LNCaP clone FGC (cell line): ENCODE measurements at regions not wholly inside any gene's neighbourhood (a gene's known extent, or its start where the extent isn't known, plus 50 kb on each side); places are given as distances from the start of the nearest gene placed in this dataset.

ENCODE experiments used
- DNase-seq: peaks from one replicate; pipeline ENCODE4 v3.0.0-alpha.2; 2011; ENCODE audit warnings: low read depth
- H3K4me3 ChIP-seq: 2 replicates; pipeline ENCODE4 v1.5.1; 2011; ENCODE audit warnings: mild to moderate bottlenecking, low read depth, low read length, control low read depth
- TF ChIP-seq, protein P1 (sequence below): IDR thresholded peaks from 2 replicates; pipeline ENCODE4 v1.5.1; 2012; ENCODE audit warnings: mild to moderate bottlenecking; ENCODE audit not compliant: control insufficient read depth, insufficient read depth; ENCODE audit errors: extremely low read depth

DNA sequence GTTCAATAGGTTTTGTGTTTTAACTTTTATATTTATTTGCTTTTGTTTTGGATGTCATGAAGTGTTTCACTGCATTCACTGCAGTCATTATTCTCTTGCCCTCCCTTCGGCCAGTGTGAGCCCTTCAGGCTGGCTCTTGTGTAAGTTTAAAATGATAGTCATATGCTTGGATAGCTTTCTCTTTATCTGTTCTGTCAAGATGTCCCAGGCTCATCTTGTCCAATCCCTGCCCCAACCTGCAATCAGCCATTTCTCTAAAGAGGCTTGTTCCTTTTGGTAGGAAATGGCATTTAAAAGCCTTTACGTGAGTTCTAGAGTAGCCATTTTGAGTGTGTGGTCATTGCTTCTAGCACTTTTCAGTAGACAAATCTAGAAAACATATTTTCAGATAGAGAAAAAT is 238.0 kb upstream of the SLC39A10 start:
- no peak overlapping the region for H3K4me3 ChIP-seq
- TF ChIP-seq, protein P1, sequence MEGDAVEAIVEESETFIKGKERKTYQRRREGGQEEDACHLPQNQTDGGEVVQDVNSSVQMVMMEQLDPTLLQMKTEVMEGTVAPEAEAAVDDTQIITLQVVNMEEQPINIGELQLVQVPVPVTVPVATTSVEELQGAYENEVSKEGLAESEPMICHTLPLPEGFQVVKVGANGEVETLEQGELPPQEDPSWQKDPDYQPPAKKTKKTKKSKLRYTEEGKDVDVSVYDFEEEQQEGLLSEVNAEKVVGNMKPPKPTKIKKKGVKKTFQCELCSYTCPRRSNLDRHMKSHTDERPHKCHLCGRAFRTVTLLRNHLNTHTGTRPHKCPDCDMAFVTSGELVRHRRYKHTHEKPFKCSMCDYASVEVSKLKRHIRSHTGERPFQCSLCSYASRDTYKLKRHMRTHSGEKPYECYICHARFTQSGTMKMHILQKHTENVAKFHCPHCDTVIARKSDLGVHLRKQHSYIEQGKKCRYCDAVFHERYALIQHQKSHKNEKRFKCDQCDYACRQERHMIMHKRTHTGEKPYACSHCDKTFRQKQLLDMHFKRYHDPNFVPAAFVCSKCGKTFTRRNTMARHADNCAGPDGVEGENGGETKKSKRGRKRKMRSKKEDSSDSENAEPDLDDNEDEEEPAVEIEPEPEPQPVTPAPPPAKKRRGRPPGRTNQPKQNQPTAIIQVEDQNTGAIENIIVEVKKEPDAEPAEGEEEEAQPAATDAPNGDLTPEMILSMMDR, result no peak

DNA sequence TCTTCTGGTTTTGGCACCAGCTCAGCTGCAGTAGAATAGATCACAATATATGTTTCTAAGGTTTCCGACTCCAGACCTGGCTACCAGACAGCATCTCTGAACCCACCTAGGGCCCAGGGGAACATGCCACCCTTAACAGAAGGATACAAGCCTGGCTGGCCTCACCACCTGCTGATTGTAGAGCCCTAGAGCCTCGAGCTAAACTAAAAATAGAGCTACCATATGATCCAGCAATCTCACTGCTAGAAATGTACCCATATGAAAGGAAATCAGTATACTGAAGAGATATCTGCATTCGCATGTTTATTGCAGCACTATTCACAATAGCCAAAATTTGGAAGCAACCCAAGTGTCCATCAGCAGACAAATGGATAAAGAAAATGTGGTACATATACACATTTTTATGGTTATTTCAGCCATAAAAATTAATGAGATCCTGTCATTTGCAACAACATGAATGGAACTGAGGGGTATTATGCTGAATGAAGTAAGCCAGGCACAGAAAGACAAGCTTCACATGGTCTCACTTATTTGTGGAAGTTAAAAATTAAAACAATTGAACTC is 242.4 kb upstream of the SLC39A10 start:
- DNase-seq, result no peak
- TF ChIP-seq, protein P1, result no peak
- no peak overlapping the region for H3K4me3 ChIP-seq

More for the DNA sequence above, 238.0 kb upstream of the SLC39A10 start:
- DNase-seq, result no peak

DNA sequence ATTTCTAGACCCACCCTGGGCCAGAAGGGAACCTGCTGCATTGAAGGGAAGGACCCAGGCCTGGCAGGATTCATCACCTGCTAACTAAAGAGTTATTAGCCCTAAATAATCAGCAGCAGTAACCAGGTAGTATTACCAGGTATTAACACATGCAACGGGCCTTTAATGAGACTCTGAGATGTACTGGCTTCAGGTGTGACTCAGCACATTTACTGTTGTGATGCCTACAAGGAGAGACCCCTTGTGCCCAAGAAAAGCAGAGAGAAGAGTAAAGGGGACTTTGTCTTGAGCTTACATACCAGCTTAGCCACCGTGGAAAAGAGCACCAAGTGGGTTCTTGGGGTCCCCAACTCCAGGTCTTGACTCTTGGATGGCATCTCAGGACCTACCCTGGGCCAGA is 243.1 kb upstream of the SLC39A10 start:
- no peak overlapping the region for H3K4me3 ChIP-seq
- no peak for DNase-seq
- TF ChIP-seq, protein P1, result no peak

DNA sequence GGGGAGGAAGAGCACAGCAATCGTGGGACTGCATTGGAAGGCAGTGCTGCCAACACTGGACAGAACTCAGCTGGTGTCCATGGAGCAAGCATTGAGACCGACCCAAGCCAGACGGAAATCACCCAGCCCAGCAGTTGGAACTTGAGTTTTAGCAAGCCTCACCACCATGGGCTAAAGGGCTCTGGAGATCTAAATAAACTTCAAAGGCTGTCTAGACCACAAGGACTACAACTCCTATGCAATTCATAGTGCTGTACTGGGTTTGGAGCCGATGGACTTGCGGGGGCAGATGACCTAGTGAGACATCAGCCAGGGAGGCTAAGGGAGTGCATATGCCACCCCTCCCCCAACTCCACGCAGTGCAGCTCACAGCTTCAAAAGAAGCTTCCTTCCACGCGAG is 243.6 kb upstream of the SLC39A10 start:
- TF ChIP-seq, protein P1, result no peak
- no peak overlapping the region for H3K4me3 ChIP-seq
- DNase-seq, result no peak

DNA sequence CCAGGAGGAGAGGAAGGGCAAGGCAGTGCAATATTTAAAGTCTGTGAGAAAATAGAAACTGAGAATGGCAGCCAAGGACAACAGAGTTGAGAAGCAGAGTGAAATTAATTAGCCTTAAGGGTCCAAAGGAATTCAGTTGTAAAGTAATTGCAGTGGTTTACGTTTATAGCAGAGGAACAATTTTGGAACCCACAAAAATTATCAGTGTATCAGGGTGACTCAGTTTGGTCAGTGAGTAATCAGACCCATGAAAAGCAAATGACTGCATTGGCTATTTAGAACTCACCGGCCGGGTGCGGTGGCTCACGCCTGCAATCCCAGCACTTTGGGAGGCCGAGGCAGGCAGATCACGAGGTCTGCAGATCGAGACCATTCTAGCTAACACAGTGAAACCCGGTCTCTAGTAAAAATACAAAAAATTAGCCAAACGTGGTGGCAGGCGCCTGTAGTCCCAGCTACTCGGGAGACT is 245.8 kb upstream of the SLC39A10 start:
- DNase-seq, result no peak
- H3K4me3 ChIP-seq, result no peak overlapping the region
- TF ChIP-seq, protein P1, result no peak

DNA sequence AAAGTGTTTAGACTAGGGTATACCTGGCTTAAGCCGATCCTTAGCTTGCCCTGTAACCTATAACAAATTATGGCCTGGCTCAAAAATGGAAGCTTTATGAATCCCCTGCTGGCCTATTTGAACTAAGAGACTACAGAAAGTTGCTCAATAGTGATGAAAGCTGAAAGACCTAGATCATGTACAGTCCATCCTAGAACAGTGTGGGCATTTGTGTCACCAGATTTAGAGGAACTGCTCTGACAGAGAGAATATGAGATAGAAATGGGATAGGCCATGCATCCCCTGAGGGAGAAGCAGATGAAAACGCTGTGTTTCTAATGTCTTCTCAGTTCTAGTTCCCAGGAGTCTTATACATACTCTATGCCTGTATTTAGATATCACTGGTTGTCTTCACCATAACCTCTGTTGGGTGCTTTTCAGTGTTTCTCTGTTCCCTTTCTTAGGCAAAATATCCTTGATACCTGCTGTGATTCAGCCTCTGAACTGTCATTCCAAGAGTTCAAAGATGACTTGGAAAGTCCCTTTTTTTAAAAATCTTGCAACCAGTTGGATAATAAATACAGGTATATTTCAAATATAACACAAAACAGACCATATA is 246.9 kb upstream of the SLC39A10 start:
- DNase-seq, result no peak
- TF ChIP-seq, protein P1, result no peak
- no peak overlapping the region for H3K4me3 ChIP-seq

DNA sequence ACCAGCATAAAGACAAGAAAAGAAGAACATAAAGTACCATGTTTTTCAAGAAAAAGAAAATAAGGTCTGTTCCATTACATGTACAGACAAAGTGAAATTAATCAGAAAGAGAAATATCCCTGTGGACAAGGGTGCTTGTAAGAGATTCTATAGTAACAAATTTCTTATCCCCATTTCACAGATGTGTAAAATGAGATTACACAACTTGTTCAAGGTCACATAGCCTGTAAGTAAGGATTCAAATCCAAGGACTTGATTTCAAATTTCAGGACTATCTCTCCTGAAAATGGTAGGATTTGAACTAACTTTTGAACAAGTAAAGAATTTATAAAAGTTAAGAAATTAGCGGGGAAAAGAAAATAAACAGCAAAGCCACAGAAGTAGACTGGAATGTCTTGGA is 248.2 kb upstream of the SLC39A10 start:
- H3K4me3 ChIP-seq, result no peak overlapping the region
- DNase-seq, result no peak
- TF ChIP-seq, protein P1, result no peak
